Ovary (tissue), 3 donors: ENCODE measurements at regions not wholly inside any gene's neighbourhood (a gene's known extent, or its start where the extent isn't known, plus 50 kb on each side); places are given as distances from the start of the nearest gene placed in this dataset.

Experiments
- CTCF ChIP-seq, 3 donors: fragments of 450-650 bp in 2 of 3; fragments of 200-600 bp in 1 of 3; IDR thresholded peaks; one replicate each; pipeline versions ENCODE4 v1.5.1 to v1.8.0; 2016 to 2022; ENCODE audit warnings: antibody characterized with exemption in 3 of 3, mild to moderate bottlenecking in 1 of 3
- POLR2A ChIP-seq: fragments of 450-650 bp; IDR thresholded peaks from one replicate; pipeline ENCODE4 v1.6.1; 2017; ENCODE audit warnings: antibody characterized with exemption, mild to moderate bottlenecking, moderate library complexity
- donor health status: DM: no; HTN: no; CAD: no.

GRCh38 chr2:12858786-12859185, 142.1 kb downstream of the TRIB2 start:
- TF ChIP-seq CTCF (IDR thresholded peaks at IDR 0.05) (no peak), POLR2A (no peak)
